K562 (cell line): ENCODE measurements at regions not wholly inside any gene's neighbourhood (a gene's known extent, or its start where the extent isn't known, plus 50 kb on each side); places are given as distances from the start of the nearest gene placed in this dataset.

Experiments used
- ATAC-seq: fragments of 200-7000 bp; cut with Tn5 transposase; 3 replicates; pipeline ENCODE4 v1.9.1; 2020; ENCODE audit warnings: moderate library complexity
- BruUV-seq: library from RNA; stranded (reverse); fragments of 400-500 nt; replicated peaks from 2 replicates; lab custom pipeline; 2021; lab: Mats Ljungman, UMichigan
- CTCF ChIA-PET: fragments of 300-600 bp; formaldehyde crosslinking; extraction: SDS; loops from one replicate; lab custom pipeline; 2021; ENCODE audit warnings: low intra/inter-chr PET ratio; lab: Yijun Ruan, JAX
- POLR2A ChIA-PET: fragments of 300-600, 350-650 bp; sonication (Branson Sonifier 250); formaldehyde crosslinking; extraction: SDS; loops from one replicate; lab custom pipeline; 2021; ENCODE audit warnings: antibody characterized with exemption, inconsistent platforms; lab: Yijun Ruan, JAX
- DNase-seq, 4 experiments: peaks; one replicate each; pipeline versions ENCODE4 v3.0.0 to v3.0.0-alpha.2; 2011 to 2018; ENCODE audit warnings: low spot score in 3 of 4, mixed read lengths in 3 of 4; ENCODE audit errors: extremely low read depth in 1 of 4
- FAIRE-seq: peaks from 2 replicates; lab custom pipeline; 2011; peaks lifted over from hg19 to GRCh38; lab: Jason Lieb, UNC
- H2AFZ ChIP-seq: 2 replicates; pipeline ENCODE4 v1.6.0; 2011; ENCODE audit warnings: low read depth, low read length, control low read depth, inconsistent platforms
- H3K27ac ChIP-seq: fragments of 200-600 bp; 3 replicates; pipeline ENCODE4 v1.8.0; 2011; ENCODE audit warnings: low read depth, mild to moderate bottlenecking, control low read depth, inconsistent platforms, low read length, moderate library complexity, mixed read lengths; ENCODE audit errors: extremely low read depth
- H3K27me3 ChIP-seq, 2 experiments: fragments of 300-600 bp in 1 of 2; 2 replicates in 1 of 2; 3 replicates in 1 of 2; pipeline versions ENCODE4 v1.6.0 to v1.8.0; 2011; ENCODE audit warnings: inconsistent platforms in 2 of 2, low read length in 2 of 2, mild to moderate bottlenecking in 1 of 2, mixed read lengths in 1 of 2, moderate library complexity in 1 of 2; ENCODE audit not compliant: control insufficient read depth in 2 of 2, insufficient read depth in 2 of 2
- H3K36me3 ChIP-seq: fragments of 300-600 bp; 3 replicates; pipeline ENCODE4 v1.8.0; 2011; ENCODE audit warnings: mild to moderate bottlenecking, low read length, inconsistent platforms; ENCODE audit not compliant: control insufficient read depth, insufficient read depth
- H3K4me1 ChIP-seq, 2 experiments: fragments of 200-600 bp in 1 of 2; replicated peaks in 1 of 2; 2 replicates in 1 of 2; 3 replicates in 1 of 2; pipeline versions ENCODE4 v1.5.1 to v1.8.0; 2011; ENCODE audit warnings: inconsistent platforms in 2 of 2, low read length in 2 of 2, mild to moderate bottlenecking in 1 of 2, mixed read lengths in 1 of 2, moderate library complexity in 1 of 2; ENCODE audit not compliant: control insufficient read depth in 2 of 2, insufficient read depth in 2 of 2
- H3K4me2 ChIP-seq: 2 replicates; pipeline ENCODE4 v1.6.1; 2011; ENCODE audit warnings: low read length, control low read depth, inconsistent platforms, mixed read lengths; ENCODE audit not compliant: insufficient read depth
- H3K4me3 ChIP-seq: fragments of 200-600 bp; sonication (generic), shearing (Covaris generic); 2 replicates; pipeline ENCODE4 v1.5.1; 2016; ENCODE audit warnings: control low read depth, inconsistent platforms
- H3K79me2 ChIP-seq: fragments of 200-600 bp; 3 replicates; pipeline ENCODE4 v1.8.0; 2011; ENCODE audit warnings: low read length, inconsistent platforms; ENCODE audit not compliant: control insufficient read depth, insufficient read depth
- H3K9ac ChIP-seq, 2 experiments: 2 replicates each; pipeline versions ENCODE4 v1.6.0 to v1.6.1; 2011; ENCODE audit warnings: low read depth in 2 of 2, low read length in 2 of 2, control low read depth in 1 of 2, inconsistent platforms in 1 of 2, mild to moderate bottlenecking in 1 of 2, mixed read lengths in 1 of 2; ENCODE audit not compliant: insufficient read depth in 1 of 2
- H3K9me1 ChIP-seq: one replicate; pipeline ENCODE4 v1.6.0; 2011; ENCODE audit warnings: inconsistent platforms, mild to moderate bottlenecking, low read length, moderate library complexity; ENCODE audit not compliant: control insufficient read depth, insufficient read depth
- H3K9me3 ChIP-seq: replicated peaks from 2 replicates; pipeline ENCODE4 v1.5.1; 2011; ENCODE audit warnings: low read depth, low read length, inconsistent platforms; ENCODE audit not compliant: control insufficient read depth, insufficient read depth
- H4K20me1 ChIP-seq: replicated peaks from 2 replicates; pipeline ENCODE4 v1.6.1; 2011; ENCODE audit warnings: low read length, inconsistent platforms, mixed read lengths; ENCODE audit not compliant: control insufficient read depth, insufficient read depth
- CAMTA2 ChIP-seq: fragments of 250-450 bp; sonication (Bioruptor Pico); conservative IDR thresholded peaks from 2 replicates; pipeline ENCODE4 v1.5.1; 2022
- CSDE1 ChIP-seq, 2 experiments: fragments of 450-650 bp; IDR thresholded peaks; 2 replicates each; pipeline ENCODE4 v1.6.1; 2016; ENCODE audit warnings: mild to moderate bottlenecking in 1 of 2
- FUS ChIP-seq: fragments of 200-400 bp; formaldehyde crosslinking; optimal IDR thresholded peaks from 2 replicates; pipeline ENCODE3; 2017; ENCODE audit warnings: low read depth, low read length
- GATA2 ChIP-seq: sonication (generic); formaldehyde crosslinking; IDR thresholded peaks from 2 replicates; pipeline ENCODE4 v1.4.0; 2020; ENCODE audit warnings: mild to moderate bottlenecking, missing genetic modification reagents
- HNRNPUL1 ChIP-seq: fragments of 200-400 bp; formaldehyde crosslinking; IDR thresholded peaks from 2 replicates; pipeline ENCODE4 v1.6.1; 2017; ENCODE audit warnings: low read length
- MCM5 ChIP-seq: fragments of 450-650 bp; IDR thresholded peaks from 2 replicates; pipeline ENCODE4 v1.6.1; 2016; ENCODE audit warnings: low read depth
- MYNN ChIP-seq, 2 experiments: sonication (generic); formaldehyde crosslinking in 1 of 2; IDR thresholded peaks; 2 replicates each; pipeline versions ENCODE4 v1.5.0 to v1.6.1; 2016 to 2020; ENCODE audit warnings: antibody characterized with exemption in 1 of 2, missing genetic modification reagents in 1 of 2
- NRF1 ChIP-seq, 2 experiments: fragments of 450-650 bp; IDR thresholded peaks in 1 of 2; conservative IDR thresholded peaks in 1 of 2; 2 replicates each; pipeline ENCODE4 v1.6.1; 2014; ENCODE audit warnings: mild to moderate bottlenecking in 2 of 2
- PRDM10 ChIP-seq: fragments of 450-650 bp; IDR thresholded peaks from 2 replicates; pipeline ENCODE4 v1.6.1; 2018; ENCODE audit not compliant: partially characterized antibody
- ZBTB40 ChIP-seq, 2 experiments: fragments of 450-650 bp in 1 of 2; sonication (generic) in 1 of 2; formaldehyde crosslinking in 1 of 2; IDR thresholded peaks; 2 replicates each; pipeline versions ENCODE4 v1.7.1 to v1.9.0; 2016 to 2022; ENCODE audit warnings: inconsistent platforms in 1 of 2, mild to moderate bottlenecking in 1 of 2, missing genetic modification reagents in 1 of 2
- ZC3H8 ChIP-seq: fragments of 450-650 bp; IDR thresholded peaks from 2 replicates; pipeline ENCODE4 v1.6.1; 2017
- ZNF24 ChIP-seq: fragments of 450-650 bp; IDR thresholded peaks from 2 replicates; pipeline ENCODE4 v1.6.1; 2016
- WGBS: fragments of 100-300 bp; shearing (Covaris generic); methylation state at CpG from one replicate; pipeline ENCODE4 v1.1.6; 2016; ENCODE audit warnings: low coverage, mixed read lengths; ENCODE audit not compliant: insufficient coverage; ENCODE audit errors: missing lambda C conversion rate; 5-methylcytosine and 5-hydroxymethylcytosine counted together
- in situ Hi-C: fragments of 300-500 bp; cut with MboI; formaldehyde crosslinking; loops from 4 replicates; pipeline ENCODE4 v1.15.0; 2018; ENCODE audit warnings: inconsistent platforms, mixed read lengths
- intact Hi-C: fragments of 100-400 bp; cut with micrococcal nuclease; formaldehyde crosslinking; loops from 2 replicates; pipeline ENCODE4 v1.14.2; 2022

DNA sequence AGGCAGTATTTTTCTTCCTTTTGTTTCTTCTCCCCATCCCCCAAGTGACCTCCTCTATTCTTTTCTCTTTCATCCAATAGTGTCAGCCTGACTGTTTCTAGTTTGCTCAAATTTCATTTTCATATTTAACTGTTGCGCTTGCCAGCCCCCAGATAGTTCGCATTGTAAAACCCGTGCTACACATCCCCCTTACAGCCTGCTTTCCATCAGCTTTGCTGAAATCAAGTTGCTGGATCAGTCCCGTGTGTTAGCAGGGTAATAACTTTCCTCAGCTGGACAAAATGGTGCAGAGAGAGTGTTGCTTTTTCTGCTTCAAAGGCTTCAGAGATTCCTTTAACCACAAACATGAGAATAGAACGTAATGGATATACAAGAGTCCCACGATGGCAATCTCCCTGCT, 180.6 kb upstream of the NPVF start:
- ChIA-PET POLR2A (no interaction called here), CTCF (no interaction called here)
- H3K4me2 ChIP-seq: no peak overlapping the region
- intact Hi-C loops: no loop called here
- no peaks in the 10 kb centered on the region for H4K20me1 ChIP-seq
- H3K9me3 ChIP-seq: no peaks in the 10 kb centered on the region
- in situ Hi-C loops: no loop called here
- FAIRE-seq: no peak
- no peak overlapping the region for H3K27ac ChIP-seq
- H2AFZ ChIP-seq: no peak overlapping the region
- no peak overlapping the region for H3K4me3 ChIP-seq
- 1% methylated on average over 6 of the region's 6 CpGs for WGBS
- no peak for DNase-seq
- H3K9ac ChIP-seq: no peak overlapping the region
- no peaks in the 10 kb centered on the region for H3K9me1 ChIP-seq
- no TSS peak for BruUV-seq
- no peaks in the 10 kb centered on the region for H3K36me3 ChIP-seq
- peaks cover 3 to 14% of the 10 kb centered on the region in 2 experiments; a peak in 3 of 5 replicates for H3K27me3 ChIP-seq
- H3K79me2 ChIP-seq: no peaks in the 10 kb centered on the region
- no peaks in the 10 kb centered on the region for H3K4me1 ChIP-seq
- ATAC-seq: no peak
- TF ChIP-seq ZBTB40 (IDR thresholded peaks at IDR 0.05) (no peak), ZBTB40 (CRISPR knock-in tag; IDR thresholded peaks at IDR 0.05) (no peak), FUS (no peak), PRDM10 (no peak), GATA2 (CRISPR knock-in tag) (no peak), NRF1 (conservative IDR thresholded peaks at IDR 0.05 in 1 of 2, IDR thresholded peaks at IDR 0.05 in 1 of 2) (no peak), MYNN (IDR thresholded peaks at IDR 0.05) (no peak), MYNN (CRISPR knock-in tag; IDR thresholded peaks at IDR 0.05) (no peak), HNRNPUL1 (no peak), ZNF24 (no peak), MCM5 (no peak), CSDE1 (IDR thresholded peaks at IDR 0.05) (no peak), ZC3H8 (no peak), CAMTA2 (CRISPR knock-in tag) (no peak)
